Keratinocyte (primary cell): ENCODE measurements at regions not wholly inside any gene's neighbourhood (a gene's known extent, or its start where the extent isn't known, plus 50 kb on each side); places are given as distances from the start of the nearest gene placed in this dataset.

Experiments
- DNase-seq: peaks from one replicate; pipeline ENCODE4 v3.0.0-alpha.2; 2011; ENCODE audit warnings: low read depth, missing footprints, low spot score
- FAIRE-seq: peaks from 2 replicates; lab custom pipeline; 2011; peaks lifted over from hg19 to GRCh38; lab: Jason Lieb, UNC
- H2AFZ ChIP-seq: 2 replicates; pipeline ENCODE4 v1.6.0; 2012; ENCODE audit warnings: low read length, control low read depth, inconsistent platforms; ENCODE audit not compliant: control insufficient read depth
- H3K27ac ChIP-seq: 2 replicates; pipeline ENCODE4 v1.5.1; 2011; ENCODE audit warnings: low read length; ENCODE audit not compliant: control insufficient read depth, insufficient read depth
- H3K27me3 ChIP-seq: 3 replicates; pipeline ENCODE4 v1.6.0; 2011; ENCODE audit warnings: low read length; ENCODE audit not compliant: control insufficient read depth, insufficient read depth; ENCODE audit errors: extremely low read depth
- H3K36me3 ChIP-seq, 2 experiments: 2 replicates in 1 of 2; 3 replicates in 1 of 2; pipeline ENCODE4 v1.5.1; 2011; ENCODE audit warnings: low read length in 2 of 2, mild to moderate bottlenecking in 1 of 2; ENCODE audit not compliant: control insufficient read depth in 2 of 2, insufficient read depth in 2 of 2; ENCODE audit errors: extremely low read depth in 1 of 2
- H3K4me1 ChIP-seq: 3 replicates; pipeline ENCODE4 v1.5.1; 2011; ENCODE audit warnings: low read length; ENCODE audit not compliant: control insufficient read depth, insufficient read depth; ENCODE audit errors: extremely low read depth
- H3K4me2 ChIP-seq: 3 replicates; pipeline ENCODE4 v1.6.0; 2011; ENCODE audit warnings: low read depth, low read length; ENCODE audit not compliant: control insufficient read depth, insufficient read depth; ENCODE audit errors: extremely low read depth
- H3K4me3 ChIP-seq, 3 experiments: fragments of 200-600 bp in 1 of 3; sonication (generic) in 1 of 3; 2 replicates in 2 of 3; 3 replicates in 1 of 3; pipeline ENCODE4 v1.5.1; 2011 to 2016; ENCODE audit warnings: low read length in 3 of 3, mild to moderate bottlenecking in 3 of 3, control low read depth in 2 of 3, inconsistent platforms in 1 of 3, low read depth in 1 of 3, mixed read lengths in 1 of 3, mixed run types in 1 of 3, moderate library complexity in 1 of 3; ENCODE audit not compliant: control insufficient read depth in 2 of 3, insufficient read depth in 2 of 3; ENCODE audit errors: extremely low read depth in 1 of 3
- H3K79me2 ChIP-seq: 2 replicates; pipeline ENCODE4 v1.6.0; 2012; ENCODE audit warnings: low read length; ENCODE audit not compliant: control insufficient read depth, insufficient read depth
- H3K9ac ChIP-seq: 3 replicates; pipeline ENCODE4 v1.6.0; 2011; ENCODE audit warnings: low read length; ENCODE audit not compliant: control insufficient read depth, insufficient read depth; ENCODE audit errors: extremely low read depth
- H3K9me1 ChIP-seq: 3 replicates; pipeline ENCODE4 v1.6.0; 2011; ENCODE audit warnings: low read length; ENCODE audit not compliant: control insufficient read depth, insufficient read depth; ENCODE audit errors: extremely low read depth
- H3K9me3 ChIP-seq: 2 replicates; pipeline ENCODE4 v1.5.1; 2012; ENCODE audit warnings: low read depth, low read length; ENCODE audit not compliant: control insufficient read depth
- H4K20me1 ChIP-seq: 3 replicates; pipeline ENCODE4 v1.6.0; 2011; ENCODE audit warnings: low read length; ENCODE audit not compliant: control insufficient read depth, insufficient read depth; ENCODE audit errors: extremely low read depth
- EZH2 ChIP-seq: IDR thresholded peaks from one replicate; pipeline ENCODE4 v1.6.1; 2012; ENCODE audit warnings: inconsistent platforms, mild to moderate bottlenecking, low read length, moderate library complexity
- dilution Hi-C: fragments of 300-500 bp; cut with MboI; formaldehyde crosslinking; loops from one replicate; pipeline ENCODE4 v1.7.0; 2020; ENCODE audit warnings: low sequenced_read_pairs; ENCODE audit not compliant: extremely low pct_ligation_motif_present
- TF ChIP-seq, protein P1 (sequence below), 3 experiments: IDR thresholded peaks in 1 of 3; conservative IDR thresholded peaks in 1 of 3; optimal IDR thresholded peaks in 1 of 3; 2 replicates in 2 of 3; 3 replicates in 1 of 3; pipeline versions ENCODE3 to v1.5.1; 2011; ENCODE audit warnings: low read length in 3 of 3, mild to moderate bottlenecking in 3 of 3, moderate library complexity in 2 of 3, control low read depth in 1 of 3, inconsistent platforms in 1 of 3; ENCODE audit not compliant: insufficient read depth in 2 of 3; ENCODE audit errors: extremely low read depth in 1 of 3

DNA sequence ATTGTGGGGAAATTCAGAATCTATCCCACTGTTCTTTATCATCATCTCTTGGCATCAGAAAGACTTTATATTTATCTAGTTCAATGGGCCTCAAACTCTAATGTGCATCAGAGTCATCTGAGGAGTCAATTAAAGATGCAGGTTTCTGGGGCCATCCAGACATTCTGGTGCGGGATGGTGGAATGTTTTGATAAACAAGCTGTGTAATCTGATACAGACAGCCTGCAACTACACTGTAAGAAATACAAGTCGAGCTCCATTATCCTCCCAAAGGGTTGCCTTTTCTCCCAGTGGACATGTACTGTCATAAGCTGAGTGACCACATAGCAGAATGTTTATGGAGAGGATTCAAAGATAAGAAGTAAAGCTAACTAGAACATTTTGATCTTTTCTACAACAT is 515.3 kb upstream of the DCC start:
- dilution Hi-C loops = no loop called here
- no peak for FAIRE-seq
- H3K9ac ChIP-seq = no peak overlapping the region

DNA sequence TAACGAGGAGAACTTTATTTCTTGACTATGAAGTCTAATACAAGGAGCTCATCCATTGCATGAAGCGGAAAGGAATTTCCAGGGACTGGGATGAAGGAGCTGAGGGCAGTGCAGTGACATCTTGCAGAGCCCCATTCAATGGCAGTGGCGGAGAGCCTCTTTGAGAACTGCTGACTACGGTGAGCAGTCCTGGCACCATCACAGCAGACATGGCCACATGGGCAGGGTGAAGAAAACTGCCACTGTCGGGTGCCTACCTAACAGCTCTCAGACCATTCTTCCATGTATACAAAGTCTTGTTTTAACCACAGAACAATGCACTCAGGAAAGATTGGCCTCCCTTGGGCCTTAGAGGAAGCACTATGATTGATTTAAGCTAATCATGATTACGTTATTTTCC is 506.1 kb upstream of the DCC start:
- FAIRE-seq = no peak
- H3K9me1 ChIP-seq = no peaks in the 10 kb centered on the region
- no peaks in the 10 kb centered on the region for H3K4me1 ChIP-seq
- no peaks in the 10 kb centered on the region for H3K27me3 ChIP-seq
- TF ChIP-seq, protein P1, sequence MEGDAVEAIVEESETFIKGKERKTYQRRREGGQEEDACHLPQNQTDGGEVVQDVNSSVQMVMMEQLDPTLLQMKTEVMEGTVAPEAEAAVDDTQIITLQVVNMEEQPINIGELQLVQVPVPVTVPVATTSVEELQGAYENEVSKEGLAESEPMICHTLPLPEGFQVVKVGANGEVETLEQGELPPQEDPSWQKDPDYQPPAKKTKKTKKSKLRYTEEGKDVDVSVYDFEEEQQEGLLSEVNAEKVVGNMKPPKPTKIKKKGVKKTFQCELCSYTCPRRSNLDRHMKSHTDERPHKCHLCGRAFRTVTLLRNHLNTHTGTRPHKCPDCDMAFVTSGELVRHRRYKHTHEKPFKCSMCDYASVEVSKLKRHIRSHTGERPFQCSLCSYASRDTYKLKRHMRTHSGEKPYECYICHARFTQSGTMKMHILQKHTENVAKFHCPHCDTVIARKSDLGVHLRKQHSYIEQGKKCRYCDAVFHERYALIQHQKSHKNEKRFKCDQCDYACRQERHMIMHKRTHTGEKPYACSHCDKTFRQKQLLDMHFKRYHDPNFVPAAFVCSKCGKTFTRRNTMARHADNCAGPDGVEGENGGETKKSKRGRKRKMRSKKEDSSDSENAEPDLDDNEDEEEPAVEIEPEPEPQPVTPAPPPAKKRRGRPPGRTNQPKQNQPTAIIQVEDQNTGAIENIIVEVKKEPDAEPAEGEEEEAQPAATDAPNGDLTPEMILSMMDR (optimal IDR thresholded peaks at IDR 0.05 in 1 of 3, IDR thresholded peaks at IDR 0.05 in 1 of 3, conservative IDR thresholded peaks at IDR 0.05 in 1 of 3; ENCODE audit: extremely low read depth in 1 of 3, insufficient read depth in 2 of 3, low read length in 3 of 3) = no peak
- TF ChIP-seq EZH2 = no peak
- dilution Hi-C loops = no loop called here
- no peak overlapping the region for H3K9ac ChIP-seq
- H3K36me3 ChIP-seq = no peaks in the 10 kb centered on the region
- H3K9me3 ChIP-seq = no peaks in the 10 kb centered on the region
- DNase-seq = no peak
- no peak overlapping the region for H3K4me3 ChIP-seq
- H3K4me2 ChIP-seq = no peak overlapping the region
- no peaks in the 10 kb centered on the region for H3K79me2 ChIP-seq
- no peak overlapping the region for H2AFZ ChIP-seq
- no peaks in the 10 kb centered on the region for H4K20me1 ChIP-seq
- H3K27ac ChIP-seq = no peak overlapping the region

More for the DNA sequence above, 515.3 kb upstream of the DCC start:
- H3K4me3 ChIP-seq = no peak overlapping the region
- no peaks in the 10 kb centered on the region for H4K20me1 ChIP-seq
- H3K27ac ChIP-seq = no peak overlapping the region
- H2AFZ ChIP-seq = no peak overlapping the region
- no peaks in the 10 kb centered on the region for H3K79me2 ChIP-seq
- H3K27me3 ChIP-seq = no peaks in the 10 kb centered on the region
- no peaks in the 10 kb centered on the region for H3K9me3 ChIP-seq
- H3K9me1 ChIP-seq = no peaks in the 10 kb centered on the region
- DNase-seq = no peak
- H3K4me2 ChIP-seq = no peak overlapping the region
- TF ChIP-seq EZH2 = no peak
- TF ChIP-seq, protein P1 (optimal IDR thresholded peaks at IDR 0.05 in 1 of 3, IDR thresholded peaks at IDR 0.05 in 1 of 3, conservative IDR thresholded peaks at IDR 0.05 in 1 of 3; ENCODE audit: extremely low read depth in 1 of 3, insufficient read depth in 2 of 3, low read length in 3 of 3) = no peak
- no peaks in the 10 kb centered on the region for H3K4me1 ChIP-seq
- H3K36me3 ChIP-seq = no peaks in the 10 kb centered on the region
